HL-60 (cell line): ENCODE measurements at regions not wholly inside any gene's neighbourhood (a gene's known extent, or its start where the extent isn't known, plus 50 kb on each side); places are given as distances from the start of the nearest gene placed in this dataset.

Experiments
- CTCF ChIP-seq: IDR thresholded peaks from one replicate; pipeline ENCODE4 v1.5.1; 2011; ENCODE audit warnings: low read length, control low read depth, inconsistent platforms; ENCODE audit not compliant: insufficient read depth
- POLR2AphosphoS5 ChIP-seq: IDR thresholded peaks from 2 replicates; pipeline ENCODE4 v1.6.1; 2012; ENCODE audit warnings: low read depth
- REST ChIP-seq: IDR thresholded peaks from 2 replicates; pipeline ENCODE4 v1.6.1; 2012; ENCODE audit warnings: low read depth; ENCODE audit not compliant: insufficient replicate concordance

- TF ChIP-seq POLR2AphosphoS5, result no peak
- TF ChIP-seq CTCF, result no peak
- no peak for TF ChIP-seq REST
Measured at GRCh38 chr15:69704700-69705099, 252.1 kb downstream of the RPLP1 start.
